Upper lobe of left lung (tissue), 4 donors: ENCODE measurements at regions not wholly inside any gene's neighbourhood (a gene's known extent, or its start where the extent isn't known, plus 50 kb on each side); places are given as distances from the start of the nearest gene placed in this dataset.

Experiments used
- EP300 ChIP-seq, 4 donors: sonication (generic); formaldehyde crosslinking; IDR thresholded peaks; one replicate each; pipeline ENCODE4 v1.5.1; 2017; ENCODE audit warnings: antibody characterized with exemption in 4 of 4, control low read depth in 2 of 4
- TF ChIP-seq, protein P1 (sequence below), 6 experiments: fragments of 450-650 bp in 4 of 6; fragments of 200-600 bp in 2 of 6; sonication (generic) in 2 of 6; IDR thresholded peaks; one replicate each; pipeline ENCODE4 v1.5.1; 2016 to 2019; ENCODE audit warnings: antibody characterized with exemption in 6 of 6

DNA sequence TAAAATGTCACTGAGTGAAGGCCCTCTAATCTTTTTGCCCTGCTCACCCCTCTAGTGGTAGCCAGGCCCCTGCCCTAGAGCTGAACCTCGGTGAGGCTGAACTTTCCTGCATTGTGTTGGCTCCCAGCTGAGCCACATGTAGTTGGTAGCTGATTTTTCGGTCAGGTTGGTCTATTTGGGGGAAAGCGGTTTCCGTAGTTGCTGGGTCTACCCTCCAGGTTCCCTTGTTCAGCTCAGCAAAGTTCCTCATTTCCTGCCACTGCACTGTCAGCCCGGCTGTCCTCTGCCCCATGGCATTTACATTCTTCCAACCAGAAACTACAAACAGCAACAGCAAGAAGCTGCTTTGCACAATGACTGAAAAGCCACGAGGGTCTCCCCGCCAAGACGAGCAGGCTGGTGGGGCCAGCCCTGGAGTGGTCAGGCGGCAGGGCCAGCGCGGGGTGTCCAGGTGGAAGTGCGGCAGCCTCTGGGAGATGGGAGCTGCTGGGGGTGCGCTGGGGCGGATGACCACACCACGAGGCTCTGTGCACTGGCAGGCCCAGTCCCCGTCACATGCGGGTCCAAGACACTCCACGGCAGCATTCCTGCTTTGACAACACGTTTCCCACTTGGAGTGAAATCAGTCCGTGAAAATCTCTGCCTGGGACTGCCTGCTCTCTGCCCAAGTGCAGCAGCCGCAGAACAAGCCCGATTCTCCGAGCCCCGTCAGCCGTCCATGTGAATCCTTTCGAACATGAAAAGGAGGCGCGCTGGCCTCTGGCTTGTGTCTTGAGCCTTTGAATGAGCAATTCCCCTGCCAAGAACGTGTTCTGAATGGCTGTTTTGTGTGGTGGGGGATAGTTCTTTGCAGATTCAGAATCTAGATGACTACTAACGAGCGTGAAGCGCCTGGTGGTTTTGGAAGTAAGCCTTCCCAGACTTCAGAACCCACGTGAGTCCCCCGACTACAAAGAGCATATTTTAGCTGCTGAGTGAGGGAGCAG, 159.4 kb downstream of the ASB1 start:
- TF ChIP-seq, protein P1, sequence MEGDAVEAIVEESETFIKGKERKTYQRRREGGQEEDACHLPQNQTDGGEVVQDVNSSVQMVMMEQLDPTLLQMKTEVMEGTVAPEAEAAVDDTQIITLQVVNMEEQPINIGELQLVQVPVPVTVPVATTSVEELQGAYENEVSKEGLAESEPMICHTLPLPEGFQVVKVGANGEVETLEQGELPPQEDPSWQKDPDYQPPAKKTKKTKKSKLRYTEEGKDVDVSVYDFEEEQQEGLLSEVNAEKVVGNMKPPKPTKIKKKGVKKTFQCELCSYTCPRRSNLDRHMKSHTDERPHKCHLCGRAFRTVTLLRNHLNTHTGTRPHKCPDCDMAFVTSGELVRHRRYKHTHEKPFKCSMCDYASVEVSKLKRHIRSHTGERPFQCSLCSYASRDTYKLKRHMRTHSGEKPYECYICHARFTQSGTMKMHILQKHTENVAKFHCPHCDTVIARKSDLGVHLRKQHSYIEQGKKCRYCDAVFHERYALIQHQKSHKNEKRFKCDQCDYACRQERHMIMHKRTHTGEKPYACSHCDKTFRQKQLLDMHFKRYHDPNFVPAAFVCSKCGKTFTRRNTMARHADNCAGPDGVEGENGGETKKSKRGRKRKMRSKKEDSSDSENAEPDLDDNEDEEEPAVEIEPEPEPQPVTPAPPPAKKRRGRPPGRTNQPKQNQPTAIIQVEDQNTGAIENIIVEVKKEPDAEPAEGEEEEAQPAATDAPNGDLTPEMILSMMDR (IDR thresholded peaks at IDR 0.05) = no peak
- TF ChIP-seq EP300 (IDR thresholded peaks at IDR 0.05) = no peak
